HCEC 1CT (cell line): ENCODE measurements at regions not wholly inside any gene's neighbourhood (a gene's known extent, or its start where the extent isn't known, plus 50 kb on each side); places are given as distances from the start of the nearest gene placed in this dataset.

Experiments
- DNase-seq: peaks from one replicate; pipeline ENCODE4 v3.0.0-alpha.2; 2017

DNA sequence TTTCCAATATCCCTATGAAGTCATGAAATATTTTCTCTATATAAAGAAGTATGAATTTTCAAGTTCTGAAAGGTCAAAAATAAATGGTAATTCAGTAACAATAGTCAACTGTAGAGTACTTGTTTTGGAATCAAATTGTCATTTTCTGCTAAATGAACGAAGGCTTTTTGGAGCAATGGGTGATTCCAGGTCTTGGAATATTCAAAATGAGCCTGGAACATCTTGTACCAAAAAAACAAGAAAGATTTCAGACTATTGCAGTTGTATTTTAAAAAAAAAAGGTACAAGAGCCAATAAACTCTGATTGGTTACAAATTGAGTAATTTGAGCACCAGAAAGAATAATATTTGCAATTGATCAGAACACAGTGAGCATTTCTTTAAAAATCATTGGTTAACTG lies 730.1 kb downstream of the DTWD2 start:
- no peak for DNase-seq

DNA sequence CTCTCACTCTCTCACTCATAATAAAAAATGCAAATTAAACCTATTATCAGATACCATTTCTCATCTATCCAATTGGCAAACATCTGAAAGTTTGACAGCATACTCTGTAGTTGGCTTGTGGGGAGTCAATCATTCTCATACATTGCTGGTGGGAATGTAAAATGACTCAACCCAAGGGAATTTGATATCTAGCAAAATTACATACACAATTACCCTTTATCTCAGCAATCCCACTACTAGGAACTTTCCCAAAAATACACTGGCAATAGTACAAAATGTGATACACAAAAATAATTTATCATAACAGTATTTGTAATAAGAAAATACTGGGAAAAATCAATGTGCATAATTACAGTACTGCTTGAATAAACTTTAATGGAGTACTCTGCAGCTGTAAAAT lies 731.3 kb downstream of the DTWD2 start:
- DNase-seq, result no peak

DNA sequence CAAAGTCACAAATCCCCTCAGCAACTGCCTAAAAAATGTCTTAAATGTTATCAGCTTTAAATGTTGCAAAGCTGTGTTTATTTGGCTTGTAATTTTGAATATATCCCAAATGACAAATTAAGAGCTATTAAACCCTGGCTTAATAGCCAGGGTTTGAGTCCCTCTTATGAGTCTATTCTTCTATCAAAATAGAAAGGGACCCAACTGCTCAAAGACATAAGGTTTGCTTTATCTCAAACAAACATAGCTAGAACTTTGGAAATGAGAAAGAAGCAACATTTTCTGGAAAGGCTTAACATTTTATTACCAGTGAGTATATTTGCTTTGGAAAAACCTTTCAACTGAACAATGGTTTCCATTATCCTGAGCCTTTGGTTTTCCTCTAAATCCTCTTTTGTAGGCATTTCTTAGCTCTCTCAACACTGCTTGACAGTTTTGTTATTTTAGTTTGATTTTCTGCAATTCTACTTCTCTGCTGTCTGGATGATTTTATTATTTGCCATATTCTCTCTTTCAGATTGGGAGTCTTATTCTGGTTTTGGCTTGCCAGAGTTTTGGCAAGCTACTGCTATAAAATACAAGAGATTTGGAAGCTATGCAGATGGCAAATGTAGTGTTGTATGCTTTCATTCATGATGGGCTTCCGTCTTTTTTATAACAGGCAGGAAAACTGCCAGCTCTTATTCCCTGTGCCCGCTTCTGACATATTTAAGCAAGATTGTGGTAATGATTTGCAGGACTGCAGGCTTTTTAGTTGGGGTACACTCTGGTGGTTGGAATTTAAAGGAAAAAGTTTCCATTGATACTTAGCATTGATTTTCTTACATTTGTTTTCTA lies 734.9 kb downstream of the DTWD2 start:
- DNase-seq, result no peak

DNA sequence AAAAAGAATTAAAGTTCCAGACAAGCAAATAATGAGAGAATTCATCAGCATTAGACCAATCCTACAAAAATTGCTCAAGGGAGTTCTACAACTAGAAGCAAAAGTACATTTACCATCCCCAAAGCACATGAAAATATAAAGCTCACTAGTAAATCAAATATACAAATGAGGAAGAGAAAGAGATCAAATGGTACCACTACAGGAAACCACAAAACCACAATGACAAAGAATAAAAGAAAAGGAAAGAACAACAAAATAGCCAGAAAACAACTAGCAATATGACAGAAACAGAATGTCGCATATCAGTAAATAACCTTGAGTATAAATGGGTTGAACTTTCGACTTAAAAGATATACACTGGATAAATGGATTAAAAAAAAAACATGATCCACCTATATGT lies 739.0 kb downstream of the DTWD2 start:
- DNase-seq, result no peak

DNA sequence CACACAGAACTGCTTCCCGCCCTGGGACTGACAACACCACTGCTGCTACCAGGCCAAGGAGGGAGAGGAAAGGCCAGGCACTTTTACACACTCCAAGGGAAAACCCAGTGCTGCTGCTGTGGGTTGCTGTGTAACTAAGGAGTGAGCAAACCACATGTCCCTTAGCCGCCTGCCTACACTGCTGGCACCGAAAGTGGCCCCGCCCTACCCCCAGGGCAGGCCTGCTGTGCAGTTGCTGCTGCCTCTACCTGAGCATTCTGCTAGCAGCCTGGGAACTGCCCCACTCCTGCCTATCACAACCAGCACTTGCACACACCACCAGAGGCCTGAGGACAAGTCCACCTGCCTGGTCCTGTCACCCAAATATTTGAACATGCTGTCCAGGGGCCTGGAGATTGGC lies 740.9 kb downstream of the DTWD2 start:
- DNase-seq, result no peak

DNA sequence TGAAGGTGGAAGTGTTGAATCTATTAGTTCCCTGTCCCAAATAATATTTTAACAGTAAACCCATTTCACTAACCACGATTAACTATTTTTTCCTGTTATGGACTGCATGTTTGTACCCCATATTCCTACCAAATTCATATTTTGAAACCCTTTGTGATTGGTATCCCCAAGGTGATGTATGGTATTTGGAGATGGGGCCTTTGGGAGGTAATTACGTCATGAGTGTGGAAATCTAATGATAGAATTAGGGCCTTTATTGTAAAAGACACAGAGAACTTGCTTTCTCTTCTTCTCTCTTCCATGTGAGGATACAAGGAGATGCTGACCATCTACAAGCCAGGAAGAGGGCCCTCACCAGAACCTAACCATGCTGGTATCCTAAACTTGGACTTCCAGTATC lies 744.7 kb downstream of the DTWD2 start:
- no peak for DNase-seq

DNA sequence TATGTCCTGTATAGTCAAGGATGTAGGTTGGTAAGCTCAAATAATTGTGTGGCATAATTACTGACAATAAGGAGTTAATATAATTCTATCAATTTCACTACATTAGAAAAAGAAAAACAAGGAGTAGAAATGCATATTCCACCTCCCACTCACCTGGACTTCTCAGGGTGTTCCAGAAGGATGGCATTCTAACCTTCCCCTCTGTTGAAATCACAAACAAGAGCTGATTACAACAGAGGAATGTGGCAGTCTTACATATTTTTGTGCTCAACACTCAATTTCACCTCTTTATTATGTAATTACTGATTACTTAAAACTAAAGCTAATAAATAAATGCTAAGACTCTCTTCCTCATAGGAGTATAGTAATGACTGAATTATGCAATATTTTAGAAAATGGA lies 745.3 kb downstream of the DTWD2 start:
- no peak for DNase-seq

DNA sequence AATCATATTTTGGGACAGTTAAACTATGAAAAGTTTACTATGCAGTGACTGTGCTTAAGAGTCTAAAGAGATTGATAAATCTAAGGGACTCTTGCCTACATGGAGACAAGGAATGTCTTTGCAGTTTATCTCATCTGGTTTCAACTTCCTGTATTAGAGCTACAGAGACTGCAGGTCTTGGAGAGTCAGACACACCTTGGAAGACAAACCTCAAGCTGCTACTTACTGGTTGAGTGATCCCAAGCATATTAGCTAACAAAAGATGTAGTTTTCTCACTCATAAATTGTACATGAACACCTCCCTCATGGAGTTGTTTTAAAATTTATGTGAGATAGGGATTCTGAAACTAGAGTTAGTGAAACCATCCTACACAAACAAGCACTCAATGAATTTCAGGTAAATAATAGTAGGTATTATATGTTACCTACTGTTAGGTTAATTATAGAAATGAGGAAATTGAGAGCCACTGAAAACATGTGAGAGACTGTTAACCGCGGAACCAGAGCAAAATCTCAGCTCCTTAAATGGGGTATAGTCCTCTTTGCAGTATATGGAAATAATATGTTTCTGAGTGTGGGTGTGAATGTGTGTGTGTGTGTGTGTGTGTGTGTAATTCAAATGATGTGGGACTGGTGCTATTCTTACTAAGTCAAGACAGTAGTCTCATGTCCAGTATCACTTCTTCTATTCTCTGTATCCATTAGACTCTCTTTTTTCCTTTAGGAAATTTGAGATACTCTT lies 752.1 kb downstream of the DTWD2 start:
- no peak for DNase-seq

DNA sequence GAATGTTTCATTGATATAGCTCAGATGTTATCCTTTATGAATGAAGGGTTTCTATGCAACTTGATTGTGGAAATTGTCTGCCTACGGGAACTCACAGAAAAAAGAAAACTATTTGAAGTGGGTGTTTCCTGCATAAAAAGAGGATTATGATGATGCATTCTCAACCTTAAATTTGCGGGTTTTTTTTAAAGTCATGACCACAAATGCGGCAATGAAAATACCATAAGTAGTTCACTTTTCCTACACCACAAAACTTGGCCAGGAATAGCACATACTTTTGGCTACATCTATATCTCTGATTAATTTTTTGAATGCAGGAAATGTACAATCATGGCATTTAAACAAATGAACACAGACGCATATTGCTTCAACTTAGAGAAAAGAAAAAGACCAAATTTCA lies 754.7 kb downstream of the DTWD2 start:
- DNase-seq, result no peak

DNA sequence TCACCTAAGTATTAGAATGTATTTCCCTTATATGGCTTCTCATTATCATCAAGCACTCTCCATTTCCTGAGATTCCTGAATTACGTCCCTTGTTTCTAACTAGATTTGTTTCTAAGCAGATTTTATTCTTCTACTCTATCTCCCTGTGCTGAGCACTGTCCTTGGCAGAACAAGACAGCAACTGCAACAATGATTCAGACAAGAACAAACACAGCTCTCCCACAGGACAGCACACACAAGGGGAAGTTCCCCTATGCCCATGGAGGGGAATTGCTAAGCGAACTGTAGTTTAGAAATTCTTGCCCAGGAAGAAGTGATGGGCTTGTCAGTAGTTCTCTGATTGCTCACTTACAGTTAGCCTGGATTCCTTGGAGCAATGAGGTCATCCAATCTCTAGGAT lies 759.9 kb downstream of the DTWD2 start:
- no peak for DNase-seq

DNA sequence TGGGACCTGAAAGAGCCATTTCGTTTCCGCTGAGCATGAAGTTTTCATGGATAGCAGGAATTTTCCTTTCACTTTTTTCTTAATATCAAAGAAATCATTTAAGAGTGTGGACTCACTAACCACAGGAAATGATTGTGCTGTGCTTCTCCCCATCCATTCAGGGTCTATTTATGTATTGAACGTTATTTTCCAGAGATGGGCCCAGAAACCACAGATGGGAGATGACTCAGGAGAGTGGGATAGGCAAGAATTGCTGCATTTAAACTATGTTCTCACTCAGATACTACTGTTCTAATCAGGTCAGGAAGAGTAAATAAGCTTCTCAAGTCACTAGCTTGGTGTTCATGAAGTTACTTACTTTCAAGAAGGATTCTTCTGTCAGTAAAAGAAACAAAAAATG lies 763.8 kb downstream of the DTWD2 start:
- DNase-seq, result peak; percentile 47

DNA sequence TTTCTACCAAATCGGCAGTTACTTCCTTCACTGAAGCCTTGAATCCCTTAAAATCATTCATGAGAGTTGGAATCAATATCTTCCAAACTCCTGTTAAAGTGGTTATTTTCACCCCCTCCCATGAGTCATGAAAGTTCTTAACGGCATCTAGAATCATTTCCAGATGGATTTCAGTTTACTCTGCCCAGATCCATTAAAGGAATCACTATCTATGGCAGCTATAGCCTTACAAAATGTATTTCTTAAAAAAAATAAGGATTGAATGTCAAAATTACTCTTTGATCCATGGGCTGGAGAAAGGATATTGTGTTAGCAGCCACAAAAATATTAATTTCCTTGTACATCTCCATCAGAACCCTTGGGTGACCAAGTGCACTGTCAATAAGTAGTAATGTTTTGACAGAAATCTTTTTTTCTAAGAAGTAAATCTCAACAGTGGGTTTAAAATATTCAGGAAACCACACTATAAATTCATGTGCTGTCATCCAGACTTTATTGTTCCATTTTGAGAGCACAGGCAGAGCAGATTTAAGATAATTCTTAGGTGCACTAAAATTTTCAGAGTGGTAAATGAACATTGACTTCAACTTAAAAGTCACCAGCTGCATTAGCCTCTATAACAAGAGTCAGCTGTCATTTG lies 767.7 kb downstream of the DTWD2 start:
- no peak for DNase-seq

DNA sequence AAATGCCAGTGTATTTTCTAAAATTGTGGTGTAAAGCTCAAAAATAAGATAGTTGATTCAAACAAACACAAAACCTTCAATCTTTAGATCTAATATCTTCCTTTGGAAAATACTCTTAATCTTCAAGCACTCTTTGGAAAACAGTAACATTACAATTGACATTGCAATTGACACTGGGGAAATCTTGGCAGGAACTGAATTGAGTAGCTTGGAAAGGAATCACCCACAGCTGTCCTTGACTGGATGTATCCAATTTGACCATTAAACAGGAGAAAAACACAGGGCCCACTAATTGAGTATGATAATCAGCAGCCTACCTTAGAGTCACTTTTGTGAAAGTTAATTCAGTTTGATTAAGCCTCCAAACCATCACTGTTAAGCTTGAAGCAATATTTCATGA lies 776.7 kb downstream of the DTWD2 start:
- no peak for DNase-seq

DNA sequence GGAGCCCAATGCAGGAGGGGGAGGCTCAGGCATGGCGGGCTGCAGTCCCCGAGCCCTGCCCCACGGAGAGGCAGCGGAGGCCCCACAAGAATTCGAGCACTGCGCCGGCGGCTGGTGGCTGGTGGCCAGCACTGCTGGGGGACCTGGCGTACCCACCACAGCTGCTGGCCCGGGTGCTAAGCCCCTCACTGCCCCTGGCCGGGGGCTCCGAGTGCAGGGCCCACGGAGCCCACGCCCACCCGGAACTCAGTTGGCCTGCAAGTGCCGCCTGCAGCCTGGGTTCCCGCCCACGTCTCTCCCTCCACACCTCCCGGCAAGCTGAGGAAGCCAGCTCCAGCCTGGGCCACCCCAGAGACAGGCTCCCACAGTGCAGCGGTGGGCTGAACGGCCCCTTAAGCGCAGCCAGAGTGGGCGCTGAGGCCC lies 780.3 kb downstream of the DTWD2 start:
- no peak for DNase-seq

DNA sequence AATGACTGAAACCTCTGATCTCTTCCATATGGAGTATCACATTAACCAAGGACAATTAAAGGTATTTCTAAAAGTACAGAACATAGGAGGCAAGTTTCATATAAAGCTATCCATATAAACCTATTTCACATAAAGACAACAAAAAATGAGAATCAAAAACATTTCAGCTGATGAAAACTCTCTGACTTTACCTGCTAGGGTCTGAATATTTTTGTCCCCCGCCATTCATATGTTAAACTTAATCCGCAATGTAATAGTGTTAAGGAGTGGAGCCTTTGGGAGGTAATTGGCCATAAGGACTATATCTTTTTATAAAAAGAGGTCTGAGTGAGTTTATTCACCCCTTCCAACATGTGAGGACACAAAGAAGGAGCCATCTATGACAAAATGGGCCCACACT lies 788.5 kb downstream of the DTWD2 start:
- DNase-seq, result no peak

DNA sequence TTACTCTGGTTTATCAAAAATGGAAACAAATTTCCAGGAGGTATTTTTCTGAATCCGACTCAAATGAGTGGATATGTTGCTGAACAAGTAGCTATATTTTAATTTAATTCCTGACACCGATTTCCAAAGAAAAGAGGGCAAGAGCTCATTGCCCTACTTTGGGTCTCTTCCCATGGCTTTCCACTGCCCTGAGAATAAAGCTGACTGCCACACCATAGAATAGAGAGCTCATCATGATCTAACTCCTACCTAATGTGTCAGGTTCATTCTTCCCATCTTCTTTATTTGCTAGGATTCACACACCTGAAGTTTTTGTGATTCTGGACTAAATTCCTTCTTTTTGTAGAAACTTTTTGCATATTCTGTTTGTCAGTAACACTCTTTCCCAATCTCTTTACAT lies 792.1 kb downstream of the DTWD2 start:
- DNase-seq, result no peak

DNA sequence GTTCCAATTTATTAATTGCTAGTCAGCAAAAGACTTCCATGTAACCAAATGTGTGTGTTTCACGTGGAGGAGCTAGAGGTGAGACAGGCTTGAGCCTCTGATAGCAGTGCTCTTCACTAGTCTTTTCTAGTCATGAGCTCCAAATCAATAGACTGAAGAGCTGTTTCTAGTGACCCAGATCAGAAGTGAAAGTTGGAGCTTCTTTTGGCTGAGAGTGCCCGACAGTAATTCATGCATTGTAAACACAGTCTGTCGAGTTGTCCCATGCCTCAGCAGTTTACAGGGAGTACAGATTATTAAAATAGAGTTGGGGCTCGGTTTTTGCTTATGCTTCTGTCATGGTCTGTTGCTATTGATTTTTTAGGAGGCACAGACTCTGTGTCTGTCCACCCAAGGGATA lies 793.1 kb downstream of the DTWD2 start:
- DNase-seq, result no peak

DNA sequence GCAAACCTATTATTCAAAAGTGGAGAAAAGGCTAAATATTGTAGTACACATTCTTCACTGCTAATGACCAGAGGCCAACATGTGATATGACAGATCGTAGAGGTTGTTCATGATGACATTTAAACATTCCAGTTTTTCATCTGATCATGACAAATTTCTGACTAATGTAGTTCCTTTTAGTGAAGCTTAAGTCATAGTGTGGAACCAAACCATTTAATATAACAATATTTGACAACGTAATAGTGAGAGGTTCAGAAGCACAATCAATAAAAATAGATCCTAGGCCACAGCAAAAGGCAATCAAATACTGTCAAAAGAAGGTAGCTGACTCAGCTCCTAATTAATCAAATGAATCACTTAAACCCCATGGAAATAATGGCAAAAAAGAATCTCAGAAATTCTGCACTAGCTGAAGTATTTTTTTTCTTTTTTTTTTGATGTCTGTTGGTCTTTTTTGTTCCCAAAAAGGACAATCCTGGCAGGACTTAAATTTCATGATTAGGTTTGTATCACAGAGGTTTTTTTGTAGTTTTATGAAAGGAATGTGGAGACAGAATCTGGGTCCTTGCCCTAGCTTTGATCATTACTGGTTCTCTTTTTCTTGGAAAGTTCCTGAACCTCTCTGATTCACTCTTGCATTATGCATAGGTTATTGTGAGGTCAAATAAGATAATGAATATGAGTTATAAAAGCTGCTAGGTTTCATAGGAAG lies 795.0 kb downstream of the DTWD2 start:
- DNase-seq, result no peak

DNA sequence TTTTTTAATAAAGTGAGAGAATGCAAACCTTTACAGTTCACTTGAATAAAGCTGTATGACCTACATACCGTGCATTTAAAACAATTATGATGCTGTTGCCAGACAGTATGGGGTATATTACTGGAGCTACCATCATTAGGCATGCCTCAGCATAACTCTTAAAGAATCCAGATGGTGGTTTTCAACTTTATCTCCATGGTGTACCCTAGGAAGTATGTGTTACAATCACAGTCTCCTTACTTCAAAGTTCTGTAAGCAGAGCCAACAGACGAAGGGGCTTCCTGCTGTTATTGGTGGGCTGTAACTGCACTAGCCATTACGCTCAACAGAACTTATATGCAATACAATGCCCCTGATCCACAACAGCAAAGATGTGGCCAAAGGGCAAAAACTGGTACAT lies 803.3 kb downstream of the DTWD2 start:
- DNase-seq, result no peak

DNA sequence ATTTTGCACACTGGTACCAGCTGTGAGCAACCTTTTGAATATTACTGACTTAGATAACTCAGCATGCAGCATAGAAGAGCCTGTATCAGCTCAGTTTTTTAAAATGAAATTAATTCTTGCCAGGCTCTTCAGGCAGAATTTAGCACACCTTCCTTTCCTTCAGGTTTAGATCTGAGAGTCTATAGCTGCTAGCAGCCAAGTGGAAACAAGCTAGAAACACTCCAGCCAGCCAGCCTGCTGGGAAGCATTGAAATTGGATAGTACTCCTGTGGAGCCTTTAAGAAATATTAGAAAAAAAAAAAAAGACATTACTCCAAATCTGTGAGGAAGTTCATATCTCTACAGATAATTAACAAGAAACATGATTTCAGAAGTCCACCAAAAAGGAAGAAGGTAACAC lies 812.2 kb downstream of the DTWD2 start:
- DNase-seq, result no peak

DNA sequence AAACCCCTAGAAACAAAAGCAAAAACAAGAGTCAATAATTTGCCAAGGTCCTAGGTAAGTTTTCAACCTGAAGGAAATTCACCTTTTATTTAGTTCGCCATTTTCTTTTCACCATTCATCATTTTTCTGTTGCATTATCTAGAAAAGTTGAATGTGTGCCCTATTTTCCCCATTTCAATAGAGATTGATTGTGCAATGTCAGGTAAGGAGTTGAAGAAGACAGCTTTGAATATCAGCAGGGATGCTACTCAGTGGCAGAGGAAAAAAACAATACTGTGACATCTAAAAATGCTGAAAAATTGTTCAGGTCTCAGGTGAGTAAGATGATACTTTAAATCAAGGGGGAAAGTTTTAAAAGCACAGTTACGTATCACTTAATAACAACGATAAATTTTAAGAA lies 813.7 kb downstream of the DTWD2 start:
- no peak for DNase-seq

DNA sequence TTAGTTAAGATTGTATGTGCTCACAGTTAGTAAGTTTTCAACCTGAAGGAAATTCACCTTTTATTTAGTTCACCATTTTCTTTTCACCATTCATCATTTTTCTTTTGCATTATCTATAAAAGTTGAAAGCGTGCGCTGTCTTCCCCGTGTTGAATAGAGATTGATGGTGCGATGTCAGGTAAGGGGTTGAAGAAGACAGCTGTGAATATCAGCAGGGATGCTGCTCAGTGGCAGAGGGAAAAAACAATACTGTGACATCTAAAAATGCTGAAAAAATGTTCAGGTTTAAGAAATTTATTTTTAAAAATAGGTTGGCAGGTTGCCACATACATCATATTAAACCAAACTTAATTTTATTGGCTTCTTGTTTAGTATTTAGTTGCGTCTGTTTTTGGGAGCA lies 815.0 kb downstream of the DTWD2 start:
- no peak for DNase-seq

DNA sequence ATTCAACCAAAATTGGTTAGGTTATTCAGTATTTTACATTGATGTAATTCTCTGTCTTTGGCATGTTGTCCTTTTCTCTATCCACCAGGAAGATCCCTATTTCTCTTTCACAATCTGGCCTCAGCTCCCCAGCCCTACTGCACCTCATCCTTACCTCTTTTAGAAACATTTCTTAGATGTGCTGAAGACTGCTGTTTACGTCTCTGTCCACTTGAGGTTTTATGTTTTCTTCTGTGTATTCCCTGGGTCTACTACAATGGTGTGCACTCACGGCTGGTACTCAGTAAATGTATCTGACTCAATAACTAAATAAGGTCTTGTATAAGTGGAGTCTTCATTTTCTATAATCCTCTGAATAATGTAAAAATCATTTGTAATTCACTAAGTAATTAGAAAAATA lies 822.7 kb downstream of the DTWD2 start:
- no peak for DNase-seq

DNA sequence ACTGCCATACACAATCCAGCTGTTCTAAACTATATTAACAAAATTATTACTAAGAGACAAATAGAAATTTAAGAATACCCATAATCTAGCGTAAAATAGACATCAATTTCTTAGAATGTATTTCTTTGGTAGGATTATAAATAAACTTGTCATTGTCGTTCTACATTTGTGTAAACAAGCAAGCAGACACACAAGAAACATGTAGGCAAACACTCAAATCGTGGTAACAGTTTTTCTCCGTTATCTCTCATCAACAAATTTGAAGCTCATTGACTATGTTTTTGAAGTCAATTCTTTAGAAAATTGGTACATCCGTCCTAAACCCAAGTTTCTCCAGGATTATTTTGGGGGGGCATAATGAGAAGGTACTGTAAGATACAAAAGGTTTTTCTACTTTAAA lies 832.2 kb downstream of the DTWD2 start:
- DNase-seq, result no peak
